ENCODE measurements at regions not wholly inside any gene's neighbourhood (a gene's known extent, or its start where the extent isn't known, plus 50 kb on each side); places are given as distances from the start of the nearest gene placed in this dataset.

- Histone ChIP-seq H3K9ac (replicated peaks; ENCODE audit: extremely low read depth, insufficient read depth, low read length) (no peak overlapping the region), H3K27ac (ENCODE audit: insufficient read depth, low read depth, low read length) (no peak overlapping the region), H3K4me1 (ENCODE audit: control insufficient read depth, extremely low read depth, insufficient read depth, low read length) (peaks cover 3% of the 10 kb centered on the region), H3K4me3 (replicated peaks in 1 of 3; ENCODE audit: insufficient read depth in 1 of 3, low read depth in 1 of 3, low read length in 3 of 3) (no peak overlapping the region), H3K4me2 (ENCODE audit: insufficient read depth, low read length) (no peak overlapping the region), H3K9me1 (replicated peaks; ENCODE audit: control insufficient read depth, extremely low read depth, insufficient read depth, low read length) (no peaks in the 10 kb centered on the region), H3K27me3 (ENCODE audit: control insufficient read depth in 2 of 2, insufficient read depth in 2 of 2, low read length in 2 of 2) (no peaks in the 10 kb centered on the region), H3K79me2 (ENCODE audit: control insufficient read depth, insufficient read depth, low read length) (no peaks in the 10 kb centered on the region), H2AFZ (ENCODE audit: low read depth, low read length) (no peak overlapping the region), H4K20me1 (replicated peaks; ENCODE audit: control insufficient read depth, extremely low read depth, insufficient read depth, low read length) (no peaks in the 10 kb centered on the region), H3K9me3 (replicated peaks; ENCODE audit: control insufficient read depth, insufficient read depth, low read length) (no peaks in the 10 kb centered on the region), H3K36me3 (ENCODE audit: control insufficient read depth in 2 of 2, extremely low read depth in 1 of 2, insufficient read depth in 2 of 2, low read length in 2 of 2) (no peaks in the 10 kb centered on the region)
- dilution Hi-C loops (cut with MboI; ENCODE audit: extremely low pct_ligation_motif_present, low sequenced_read_pairs) = no loop called here
- TF ChIP-seq JUN (IDR thresholded peaks at IDR 0.05; ENCODE audit: borderline replicate concordance, insufficient read depth, insufficient read length, low read depth) (no peak), FOS (IDR thresholded peaks at IDR 0.05; ENCODE audit: borderline replicate concordance, insufficient read depth, low read length) (no peak), POLR2A (IDR thresholded peaks at IDR 0.05; ENCODE audit: low read depth, low read length) (no peak), GATA2 (IDR thresholded peaks at IDR 0.05; ENCODE audit: insufficient read depth, insufficient read length, low read depth, low read length) (no peak), EZH2 (IDR thresholded peaks at IDR 0.05; ENCODE audit: borderline replicate concordance, low read depth, low read length, severe bottlenecking) (no peak), MYC (IDR thresholded peaks at IDR 0.05; ENCODE audit: low read depth, low read length) (no peak), POLR2AphosphoS5 (IDR thresholded peaks at IDR 0.05; ENCODE audit: insufficient read depth, low read depth, low read length) (no peak)
- TF ChIP-seq, protein P1, sequence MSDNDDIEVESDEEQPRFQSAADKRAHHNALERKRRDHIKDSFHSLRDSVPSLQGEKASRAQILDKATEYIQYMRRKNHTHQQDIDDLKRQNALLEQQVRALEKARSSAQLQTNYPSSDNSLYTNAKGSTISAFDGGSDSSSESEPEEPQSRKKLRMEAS (IDR thresholded peaks at IDR 0.05; ENCODE audit: insufficient read depth, insufficient read length) = no peak
- TF ChIP-seq, protein P2, sequence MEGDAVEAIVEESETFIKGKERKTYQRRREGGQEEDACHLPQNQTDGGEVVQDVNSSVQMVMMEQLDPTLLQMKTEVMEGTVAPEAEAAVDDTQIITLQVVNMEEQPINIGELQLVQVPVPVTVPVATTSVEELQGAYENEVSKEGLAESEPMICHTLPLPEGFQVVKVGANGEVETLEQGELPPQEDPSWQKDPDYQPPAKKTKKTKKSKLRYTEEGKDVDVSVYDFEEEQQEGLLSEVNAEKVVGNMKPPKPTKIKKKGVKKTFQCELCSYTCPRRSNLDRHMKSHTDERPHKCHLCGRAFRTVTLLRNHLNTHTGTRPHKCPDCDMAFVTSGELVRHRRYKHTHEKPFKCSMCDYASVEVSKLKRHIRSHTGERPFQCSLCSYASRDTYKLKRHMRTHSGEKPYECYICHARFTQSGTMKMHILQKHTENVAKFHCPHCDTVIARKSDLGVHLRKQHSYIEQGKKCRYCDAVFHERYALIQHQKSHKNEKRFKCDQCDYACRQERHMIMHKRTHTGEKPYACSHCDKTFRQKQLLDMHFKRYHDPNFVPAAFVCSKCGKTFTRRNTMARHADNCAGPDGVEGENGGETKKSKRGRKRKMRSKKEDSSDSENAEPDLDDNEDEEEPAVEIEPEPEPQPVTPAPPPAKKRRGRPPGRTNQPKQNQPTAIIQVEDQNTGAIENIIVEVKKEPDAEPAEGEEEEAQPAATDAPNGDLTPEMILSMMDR (IDR thresholded peaks at IDR 0.05; ENCODE audit: extremely low read depth in 1 of 2, insufficient read depth in 1 of 2, low read depth in 1 of 2, low read length in 2 of 2) = no peak
- CTCF ChIA-PET = no interaction called here
- intact Hi-C loops (cut with micrococcal nuclease) = no loop called here
- POLR2A ChIA-PET = no interaction called here
- FAIRE-seq (no peak), DNase-seq (ENCODE audit: low read depth, low spot score) (no peak)
- no TSS peak for BruUV-seq (replicated peaks)
These were observed 152.3 kb upstream of the SHH start for GRCh38 chr7:155964543-155964942.
